Neural cell (in vitro differentiated cells): ENCODE measurements at regions not wholly inside any gene's neighbourhood (a gene's known extent, or its start where the extent isn't known, plus 50 kb on each side); places are given as distances from the start of the nearest gene placed in this dataset.

Experiments
- EZH2 ChIP-seq: fragments of 200-600, 300-800 bp; shearing (Covaris generic), sonication (generic); IDR thresholded peaks from 2 replicates; pipeline ENCODE4 v1.6.1; 2014; ENCODE audit warnings: antibody characterized with exemption, low read length, borderline replicate concordance, mild to moderate bottlenecking; ENCODE audit not compliant: insufficient read depth, poor library complexity, severe bottlenecking
- MXI1 ChIP-seq: fragments of 450-650 bp; conservative IDR thresholded peaks from 2 replicates; pipeline ENCODE4 v1.6.1; 2014; ENCODE audit warnings: antibody characterized with exemption, mild to moderate bottlenecking; ENCODE audit not compliant: poor library complexity, severe bottlenecking
- POLR2AphosphoS5 ChIP-seq: IDR thresholded peaks from 2 replicates; pipeline ENCODE4 v1.6.1; 2012
- RAD21 ChIP-seq: fragments of 450-650 bp; conservative IDR thresholded peaks from 2 replicates; pipeline ENCODE4 v1.6.1; 2014; ENCODE audit warnings: antibody characterized with exemption, mild to moderate bottlenecking, moderate library complexity
- TF ChIP-seq, protein P1 (sequence below): fragments of 450-650 bp; IDR thresholded peaks from 2 replicates; pipeline ENCODE4 v1.5.1; 2014; ENCODE audit warnings: antibody characterized with exemption, mild to moderate bottlenecking, moderate library complexity; ENCODE audit not compliant: poor library complexity, severe bottlenecking
- TF ChIP-seq, protein P2 (sequence below): IDR thresholded peaks from 2 replicates; pipeline ENCODE4 v1.6.1; 2012; ENCODE audit warnings: borderline replicate concordance

GRCh38 chr4:126136922-126137781 is 822.4 kb downstream of the FAT4 start:
- TF ChIP-seq, protein P1, sequence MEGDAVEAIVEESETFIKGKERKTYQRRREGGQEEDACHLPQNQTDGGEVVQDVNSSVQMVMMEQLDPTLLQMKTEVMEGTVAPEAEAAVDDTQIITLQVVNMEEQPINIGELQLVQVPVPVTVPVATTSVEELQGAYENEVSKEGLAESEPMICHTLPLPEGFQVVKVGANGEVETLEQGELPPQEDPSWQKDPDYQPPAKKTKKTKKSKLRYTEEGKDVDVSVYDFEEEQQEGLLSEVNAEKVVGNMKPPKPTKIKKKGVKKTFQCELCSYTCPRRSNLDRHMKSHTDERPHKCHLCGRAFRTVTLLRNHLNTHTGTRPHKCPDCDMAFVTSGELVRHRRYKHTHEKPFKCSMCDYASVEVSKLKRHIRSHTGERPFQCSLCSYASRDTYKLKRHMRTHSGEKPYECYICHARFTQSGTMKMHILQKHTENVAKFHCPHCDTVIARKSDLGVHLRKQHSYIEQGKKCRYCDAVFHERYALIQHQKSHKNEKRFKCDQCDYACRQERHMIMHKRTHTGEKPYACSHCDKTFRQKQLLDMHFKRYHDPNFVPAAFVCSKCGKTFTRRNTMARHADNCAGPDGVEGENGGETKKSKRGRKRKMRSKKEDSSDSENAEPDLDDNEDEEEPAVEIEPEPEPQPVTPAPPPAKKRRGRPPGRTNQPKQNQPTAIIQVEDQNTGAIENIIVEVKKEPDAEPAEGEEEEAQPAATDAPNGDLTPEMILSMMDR = no peak
- TF ChIP-seq EZH2 = no peak
- TF ChIP-seq MXI1 = no peak
- TF ChIP-seq, protein P2, sequence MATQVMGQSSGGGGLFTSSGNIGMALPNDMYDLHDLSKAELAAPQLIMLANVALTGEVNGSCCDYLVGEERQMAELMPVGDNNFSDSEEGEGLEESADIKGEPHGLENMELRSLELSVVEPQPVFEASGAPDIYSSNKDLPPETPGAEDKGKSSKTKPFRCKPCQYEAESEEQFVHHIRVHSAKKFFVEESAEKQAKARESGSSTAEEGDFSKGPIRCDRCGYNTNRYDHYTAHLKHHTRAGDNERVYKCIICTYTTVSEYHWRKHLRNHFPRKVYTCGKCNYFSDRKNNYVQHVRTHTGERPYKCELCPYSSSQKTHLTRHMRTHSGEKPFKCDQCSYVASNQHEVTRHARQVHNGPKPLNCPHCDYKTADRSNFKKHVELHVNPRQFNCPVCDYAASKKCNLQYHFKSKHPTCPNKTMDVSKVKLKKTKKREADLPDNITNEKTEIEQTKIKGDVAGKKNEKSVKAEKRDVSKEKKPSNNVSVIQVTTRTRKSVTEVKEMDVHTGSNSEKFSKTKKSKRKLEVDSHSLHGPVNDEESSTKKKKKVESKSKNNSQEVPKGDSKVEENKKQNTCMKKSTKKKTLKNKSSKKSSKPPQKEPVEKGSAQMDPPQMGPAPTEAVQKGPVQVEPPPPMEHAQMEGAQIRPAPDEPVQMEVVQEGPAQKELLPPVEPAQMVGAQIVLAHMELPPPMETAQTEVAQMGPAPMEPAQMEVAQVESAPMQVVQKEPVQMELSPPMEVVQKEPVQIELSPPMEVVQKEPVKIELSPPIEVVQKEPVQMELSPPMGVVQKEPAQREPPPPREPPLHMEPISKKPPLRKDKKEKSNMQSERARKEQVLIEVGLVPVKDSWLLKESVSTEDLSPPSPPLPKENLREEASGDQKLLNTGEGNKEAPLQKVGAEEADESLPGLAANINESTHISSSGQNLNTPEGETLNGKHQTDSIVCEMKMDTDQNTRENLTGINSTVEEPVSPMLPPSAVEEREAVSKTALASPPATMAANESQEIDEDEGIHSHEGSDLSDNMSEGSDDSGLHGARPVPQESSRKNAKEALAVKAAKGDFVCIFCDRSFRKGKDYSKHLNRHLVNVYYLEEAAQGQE = no peak
- no peak for TF ChIP-seq RAD21
- no peak for TF ChIP-seq POLR2AphosphoS5
